Activated CD8-positive, alpha-beta T cell treated with anti-CD3 and anti-CD28 coated beads for 36 hours (primary cell): ENCODE measurements at regions not wholly inside any gene's neighbourhood (a gene's known extent, or its start where the extent isn't known, plus 50 kb on each side); places are given as distances from the start of the nearest gene placed in this dataset.
A peak's percentile ranks its signal among the peaks of the same experiment; 100 is the strongest.

ENCODE experiments used
- ATAC-seq: fragments of 200-7000 bp; cut with Tn5 transposase; one replicate; pipeline ENCODE4 v1.10.0; 2021; ENCODE audit warnings: mild to moderate bottlenecking, moderate library complexity
- CTCF ChIA-PET: fragments of 350-600 bp; sonication (Branson Sonifier 250); formaldehyde crosslinking; loops from one replicate; lab custom pipeline; 2021; ENCODE audit warnings: antibody characterized with exemption; lab: Charles Lee
- POLR2A ChIA-PET: fragments of 350-600 bp; sonication (Branson Sonifier 250); formaldehyde crosslinking; loops from one replicate; lab custom pipeline; 2021; ENCODE audit warnings: antibody characterized with exemption; lab: Charles Lee
- DNase-seq: peaks from one replicate; pipeline ENCODE4 v3.0.0-alpha.2; 2020
- H3K27ac Mint-ChIP-seq: one replicate; pipeline ENCODE4 v1.8.0; 2021; ENCODE audit warnings: mild to moderate bottlenecking, mixed read lengths
- H3K27me3 Mint-ChIP-seq: one replicate; pipeline ENCODE4 v1.8.0; 2021; ENCODE audit warnings: mixed read lengths
- H3K36me3 Mint-ChIP-seq: one replicate; pipeline ENCODE4 v1.8.0; 2021; ENCODE audit warnings: low read depth, mixed read lengths
- H3K4me1 Mint-ChIP-seq: one replicate; pipeline ENCODE4 v1.8.0; 2021; ENCODE audit warnings: low read depth, mixed read lengths
- H3K4me3 Mint-ChIP-seq: one replicate; pipeline ENCODE4 v1.8.0; 2021; ENCODE audit warnings: mild to moderate bottlenecking, moderate library complexity, mixed read lengths
- H3K9me3 Mint-ChIP-seq: one replicate; pipeline ENCODE4 v1.8.0; 2021; ENCODE audit warnings: mixed read lengths
- intact Hi-C: fragments of 100-400 bp; cut with micrococcal nuclease; formaldehyde crosslinking; loops from one replicate; pipeline ENCODE4 v1.10.0; 2022
- TF ChIP-seq, protein P1 (sequence below): fragments of 200-600 bp; IDR thresholded peaks from one replicate; pipeline ENCODE4 v1.8.0; 2022; ENCODE audit warnings: antibody characterized with exemption, mild to moderate bottlenecking

DNA sequence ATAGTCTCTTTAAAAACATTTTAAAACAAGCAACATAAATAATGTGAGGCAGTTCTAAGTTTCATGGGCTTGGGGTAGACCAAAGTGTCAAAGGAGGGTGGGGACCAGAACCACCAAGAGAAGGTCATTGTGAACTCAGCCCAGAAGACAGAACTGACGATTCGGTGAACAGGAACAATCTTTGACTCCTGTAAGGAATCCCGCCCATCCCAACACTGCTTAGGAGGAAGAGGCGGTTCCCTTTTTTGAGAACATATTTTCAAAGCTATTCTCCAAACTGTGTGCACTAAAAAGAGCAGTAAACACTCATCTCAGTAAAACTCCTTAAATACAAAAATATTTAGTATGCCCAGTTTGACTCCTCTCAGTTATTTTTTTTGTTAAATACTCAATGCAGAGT lies 176.5 kb upstream of the TLE4 start:
- H3K4me3 Mint-ChIP-seq, result no peak overlapping the region
- H3K4me1 Mint-ChIP-seq, result no peaks in the 10 kb centered on the region
- ATAC-seq (no peak), DNase-seq (no peak)
- no peak overlapping the region for H3K27ac Mint-ChIP-seq
- H3K27me3 Mint-ChIP-seq, result no peaks in the 10 kb centered on the region
- TF ChIP-seq, protein P1, sequence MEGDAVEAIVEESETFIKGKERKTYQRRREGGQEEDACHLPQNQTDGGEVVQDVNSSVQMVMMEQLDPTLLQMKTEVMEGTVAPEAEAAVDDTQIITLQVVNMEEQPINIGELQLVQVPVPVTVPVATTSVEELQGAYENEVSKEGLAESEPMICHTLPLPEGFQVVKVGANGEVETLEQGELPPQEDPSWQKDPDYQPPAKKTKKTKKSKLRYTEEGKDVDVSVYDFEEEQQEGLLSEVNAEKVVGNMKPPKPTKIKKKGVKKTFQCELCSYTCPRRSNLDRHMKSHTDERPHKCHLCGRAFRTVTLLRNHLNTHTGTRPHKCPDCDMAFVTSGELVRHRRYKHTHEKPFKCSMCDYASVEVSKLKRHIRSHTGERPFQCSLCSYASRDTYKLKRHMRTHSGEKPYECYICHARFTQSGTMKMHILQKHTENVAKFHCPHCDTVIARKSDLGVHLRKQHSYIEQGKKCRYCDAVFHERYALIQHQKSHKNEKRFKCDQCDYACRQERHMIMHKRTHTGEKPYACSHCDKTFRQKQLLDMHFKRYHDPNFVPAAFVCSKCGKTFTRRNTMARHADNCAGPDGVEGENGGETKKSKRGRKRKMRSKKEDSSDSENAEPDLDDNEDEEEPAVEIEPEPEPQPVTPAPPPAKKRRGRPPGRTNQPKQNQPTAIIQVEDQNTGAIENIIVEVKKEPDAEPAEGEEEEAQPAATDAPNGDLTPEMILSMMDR, result no peak
- intact Hi-C loops, result no loop called here
- CTCF ChIA-PET, result no interaction called here
- POLR2A ChIA-PET, result no interaction called here
- no peaks in the 10 kb centered on the region for H3K36me3 Mint-ChIP-seq
- H3K9me3 Mint-ChIP-seq, result no peaks in the 10 kb centered on the region

DNA sequence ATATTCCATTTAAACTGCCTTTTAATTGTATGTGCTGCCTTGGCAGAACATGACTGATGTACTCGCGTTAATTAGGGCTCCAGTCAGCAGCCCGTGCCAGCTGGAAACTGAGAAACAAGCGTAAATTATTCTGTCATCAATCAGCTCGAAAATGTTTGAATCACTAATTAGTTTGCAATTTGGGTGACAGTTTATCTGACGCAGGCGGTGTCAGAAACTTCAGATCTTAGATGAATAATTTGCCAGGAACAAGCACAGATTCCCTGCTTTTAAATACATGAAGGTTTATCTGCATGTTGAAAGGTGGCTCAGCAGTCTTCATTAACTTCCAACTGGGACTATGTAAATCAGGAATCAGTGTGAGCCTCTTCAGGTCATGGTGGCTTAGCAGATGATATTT lies 176.0 kb upstream of the TLE4 start:
- DNase-seq, result no peak
- no peak for ATAC-seq
- Mint-ChIP-seq H3K9me3 (no peaks in the 10 kb centered on the region), H3K27ac (no peak overlapping the region), H3K4me3 (no peak overlapping the region), H3K4me1 (no peaks in the 10 kb centered on the region), H3K27me3 (no peaks in the 10 kb centered on the region), H3K36me3 (no peaks in the 10 kb centered on the region)
- TF ChIP-seq, protein P1, result no peak
- ChIA-PET CTCF (no interaction called here), POLR2A (no interaction called here)
- intact Hi-C loops, result no loop called here

DNA sequence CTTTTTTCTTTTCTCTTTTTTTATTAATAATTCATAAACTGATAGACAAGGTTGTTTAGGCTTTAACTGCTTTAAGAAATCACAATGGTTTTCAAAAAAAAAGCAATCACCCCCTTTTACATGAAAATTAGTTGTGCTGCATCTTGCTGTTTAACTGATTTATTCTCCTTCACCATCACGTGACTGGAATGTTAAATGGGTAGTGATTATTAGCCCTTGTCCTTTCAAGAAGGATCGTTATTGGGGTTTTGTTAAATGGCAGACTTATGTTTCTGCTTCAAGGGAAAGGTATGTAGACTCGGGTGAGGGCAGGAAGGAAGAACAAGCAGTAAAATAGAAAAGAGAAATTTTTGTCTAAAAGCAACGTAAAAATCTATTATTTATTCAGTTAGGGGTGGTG lies 175.6 kb upstream of the TLE4 start:
- ChIA-PET CTCF (no interaction called here), POLR2A (no interaction called here)
- intact Hi-C loops, result no loop called here
- H3K36me3 Mint-ChIP-seq, result no peaks in the 10 kb centered on the region
- H3K27me3 Mint-ChIP-seq, result no peaks in the 10 kb centered on the region
- H3K27ac Mint-ChIP-seq, result no peak overlapping the region
- H3K4me1 Mint-ChIP-seq, result no peaks in the 10 kb centered on the region
- H3K4me3 Mint-ChIP-seq, result no peak overlapping the region
- DNase-seq, result no peak
- no peak for ATAC-seq
- TF ChIP-seq, protein P1, result no peak
- no peaks in the 10 kb centered on the region for H3K9me3 Mint-ChIP-seq

DNA sequence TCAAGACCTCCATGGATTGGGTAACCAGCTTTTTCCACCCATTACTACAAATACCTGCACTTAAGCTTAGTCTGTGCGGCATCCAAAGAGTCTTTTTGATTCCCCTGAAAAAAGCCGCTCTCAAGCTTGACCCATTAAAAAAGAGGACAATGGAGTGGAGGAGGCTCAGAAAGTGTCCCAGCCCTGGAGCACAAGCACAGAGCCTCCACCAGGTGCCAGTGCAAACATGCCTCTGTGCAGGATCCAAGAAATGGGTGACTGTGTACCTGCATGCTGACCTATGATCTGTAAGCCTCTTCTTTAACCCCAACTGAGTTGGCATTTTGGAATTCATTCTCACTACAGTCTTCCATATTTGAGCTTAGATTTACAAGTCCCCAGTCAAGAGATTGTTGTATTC lies 168.3 kb upstream of the TLE4 start:
- H3K27me3 Mint-ChIP-seq, result no peaks in the 10 kb centered on the region
- TF ChIP-seq, protein P1, result no peak
- no peak overlapping the region for H3K4me3 Mint-ChIP-seq
- ATAC-seq, result no peak
- peak; percentile 4 for DNase-seq
- intact Hi-C loops, result no loop called here
- POLR2A ChIA-PET, result interaction anchor here (0.6 to 1.3 kb wide), 3 partner anchors 8 to 427 kb away, joined by 3 to 4 read pairs (median 3); no protein-coding TSS in a partner anchor
- no peaks in the 10 kb centered on the region for H3K9me3 Mint-ChIP-seq
- CTCF ChIA-PET, result interaction anchor here (0.6 to 1.2 kb wide), 2 partner anchors 16 to 28 kb away, joined by 3 read pairs; no protein-coding TSS in a partner anchor
- no peaks in the 10 kb centered on the region for H3K4me1 Mint-ChIP-seq
- no peak overlapping the region for H3K27ac Mint-ChIP-seq
- no peaks in the 10 kb centered on the region for H3K36me3 Mint-ChIP-seq

DNA sequence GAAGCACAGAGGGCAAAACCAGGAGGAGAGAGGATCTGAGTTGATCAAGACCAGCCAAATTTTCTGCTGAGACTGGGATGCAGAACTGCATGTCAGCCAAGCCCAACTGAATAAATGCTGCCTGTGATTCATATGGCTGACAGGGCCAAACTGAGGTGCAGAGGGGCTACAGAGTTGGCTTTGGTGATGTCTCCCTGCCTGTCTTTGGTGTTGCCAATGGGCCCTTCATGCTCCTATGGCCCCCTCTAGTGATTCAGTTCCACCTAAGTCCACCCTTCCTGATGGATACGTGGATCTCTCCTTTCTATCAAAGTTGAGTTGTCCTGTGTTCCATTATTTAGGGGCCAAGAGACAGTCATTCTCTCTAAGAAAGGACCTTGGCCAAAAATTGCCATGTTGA lies 163.6 kb upstream of the TLE4 start:
- DNase-seq, result no peak
- TF ChIP-seq, protein P1, result no peak
- H3K36me3 Mint-ChIP-seq, result no peaks in the 10 kb centered on the region
- no peak overlapping the region for H3K4me3 Mint-ChIP-seq
- H3K4me1 Mint-ChIP-seq, result no peaks in the 10 kb centered on the region
- no peaks in the 10 kb centered on the region for H3K9me3 Mint-ChIP-seq
- H3K27ac Mint-ChIP-seq, result no peak overlapping the region
- ChIA-PET CTCF (no interaction called here), POLR2A (no interaction called here)
- intact Hi-C loops, result no loop called here
- ATAC-seq, result no peak
- H3K27me3 Mint-ChIP-seq, result no peaks in the 10 kb centered on the region
